ENCODE measurements at regions not wholly inside any gene's neighbourhood (a gene's known extent, or its start where the extent isn't known, plus 50 kb on each side); places are given as distances from the start of the nearest gene placed in this dataset.

GRCh38 chr1:101185421-101185820 lies 51.4 kb upstream of the S1PR1 start:
- DNase-seq (ENCODE audit: low spot score), result no peak
- Mint-ChIP-seq H3K9me3 (ENCODE audit: unreplicated experiment) (no peaks in the 10 kb centered on the region), H3K4me1 (ENCODE audit: unreplicated experiment) (peaks cover 5% of the 10 kb centered on the region), H3K4me3 (ENCODE audit: unreplicated experiment) (no peak overlapping the region), H3K36me3 (ENCODE audit: low read depth, unreplicated experiment) (no peaks in the 10 kb centered on the region), H3K27ac (ENCODE audit: unreplicated experiment) (no peak overlapping the region), H3K27me3 (ENCODE audit: unreplicated experiment) (no peaks in the 10 kb centered on the region)
- TF ChIP-seq, protein P1, sequence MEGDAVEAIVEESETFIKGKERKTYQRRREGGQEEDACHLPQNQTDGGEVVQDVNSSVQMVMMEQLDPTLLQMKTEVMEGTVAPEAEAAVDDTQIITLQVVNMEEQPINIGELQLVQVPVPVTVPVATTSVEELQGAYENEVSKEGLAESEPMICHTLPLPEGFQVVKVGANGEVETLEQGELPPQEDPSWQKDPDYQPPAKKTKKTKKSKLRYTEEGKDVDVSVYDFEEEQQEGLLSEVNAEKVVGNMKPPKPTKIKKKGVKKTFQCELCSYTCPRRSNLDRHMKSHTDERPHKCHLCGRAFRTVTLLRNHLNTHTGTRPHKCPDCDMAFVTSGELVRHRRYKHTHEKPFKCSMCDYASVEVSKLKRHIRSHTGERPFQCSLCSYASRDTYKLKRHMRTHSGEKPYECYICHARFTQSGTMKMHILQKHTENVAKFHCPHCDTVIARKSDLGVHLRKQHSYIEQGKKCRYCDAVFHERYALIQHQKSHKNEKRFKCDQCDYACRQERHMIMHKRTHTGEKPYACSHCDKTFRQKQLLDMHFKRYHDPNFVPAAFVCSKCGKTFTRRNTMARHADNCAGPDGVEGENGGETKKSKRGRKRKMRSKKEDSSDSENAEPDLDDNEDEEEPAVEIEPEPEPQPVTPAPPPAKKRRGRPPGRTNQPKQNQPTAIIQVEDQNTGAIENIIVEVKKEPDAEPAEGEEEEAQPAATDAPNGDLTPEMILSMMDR (IDR thresholded peaks at IDR 0.05; ENCODE audit: unreplicated experiment), result no peak

DNA sequence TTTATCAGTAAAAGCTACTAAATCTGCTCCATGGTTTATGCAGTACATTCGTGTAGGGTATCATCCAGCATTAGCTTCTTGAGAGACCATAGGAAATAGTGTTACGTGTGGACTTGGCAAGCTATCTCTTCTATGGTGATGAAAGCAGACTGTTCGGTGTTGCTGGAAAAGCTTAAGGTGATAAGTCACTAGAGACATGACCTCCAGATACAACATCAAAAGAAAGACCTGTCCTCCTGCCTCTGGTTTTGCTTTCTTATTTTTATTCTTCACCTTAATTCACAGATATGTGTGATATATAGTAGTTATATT lies 53.5 kb upstream of the S1PR1 start:
- no peak overlapping the region for H3K4me3 Mint-ChIP-seq (ENCODE audit: unreplicated experiment)
- no peaks in the 10 kb centered on the region for H3K27me3 Mint-ChIP-seq (ENCODE audit: unreplicated experiment)
- peaks cover 10% of the 10 kb centered on the region for H3K4me1 Mint-ChIP-seq (ENCODE audit: unreplicated experiment)
- no peaks in the 10 kb centered on the region for H3K36me3 Mint-ChIP-seq (ENCODE audit: low read depth, unreplicated experiment)
- H3K9me3 Mint-ChIP-seq (ENCODE audit: unreplicated experiment), result no peaks in the 10 kb centered on the region
- TF ChIP-seq, protein P1 (IDR thresholded peaks at IDR 0.05; ENCODE audit: unreplicated experiment), result no peak
- DNase-seq (ENCODE audit: low spot score), result no peak
- H3K27ac Mint-ChIP-seq (ENCODE audit: unreplicated experiment), result no peak overlapping the region

GRCh38 chr1:101182627-101183387 lies 54.0 kb upstream of the S1PR1 start:
- no peaks in the 10 kb centered on the region for H3K9me3 Mint-ChIP-seq (ENCODE audit: unreplicated experiment)
- DNase-seq (ENCODE audit: low spot score), result no peak
- H3K4me3 Mint-ChIP-seq (ENCODE audit: unreplicated experiment), result no peak overlapping the region
- H3K4me1 Mint-ChIP-seq (ENCODE audit: unreplicated experiment), result peaks cover 10% of the 10 kb centered on the region
- no peaks in the 10 kb centered on the region for H3K27me3 Mint-ChIP-seq (ENCODE audit: unreplicated experiment)
- no peaks in the 10 kb centered on the region for H3K36me3 Mint-ChIP-seq (ENCODE audit: low read depth, unreplicated experiment)
- TF ChIP-seq, protein P1 (IDR thresholded peaks at IDR 0.05; ENCODE audit: unreplicated experiment), result no peak
- no peak overlapping the region for H3K27ac Mint-ChIP-seq (ENCODE audit: unreplicated experiment)

GRCh38 chr1:101181930-101182329 lies 54.9 kb upstream of the S1PR1 start:
- H3K27me3 Mint-ChIP-seq (ENCODE audit: unreplicated experiment), result no peaks in the 10 kb centered on the region
- TF ChIP-seq, protein P1 (IDR thresholded peaks at IDR 0.05; ENCODE audit: unreplicated experiment), result no peak
- H3K4me1 Mint-ChIP-seq (ENCODE audit: unreplicated experiment), result peaks cover 10% of the 10 kb centered on the region
- no peak overlapping the region for H3K27ac Mint-ChIP-seq (ENCODE audit: unreplicated experiment)
- H3K4me3 Mint-ChIP-seq (ENCODE audit: unreplicated experiment), result no peak overlapping the region
- no peaks in the 10 kb centered on the region for H3K9me3 Mint-ChIP-seq (ENCODE audit: unreplicated experiment)
- DNase-seq (ENCODE audit: low spot score), result no peak
- no peaks in the 10 kb centered on the region for H3K36me3 Mint-ChIP-seq (ENCODE audit: low read depth, unreplicated experiment)

- no peak overlapping the region for H3K4me3 Mint-ChIP-seq (ENCODE audit: unreplicated experiment)
- peaks cover 10% of the 10 kb centered on the region for H3K4me1 Mint-ChIP-seq (ENCODE audit: unreplicated experiment)
- H3K27me3 Mint-ChIP-seq (ENCODE audit: unreplicated experiment), result no peaks in the 10 kb centered on the region
- H3K27ac Mint-ChIP-seq (ENCODE audit: unreplicated experiment), result no peak overlapping the region
- TF ChIP-seq, protein P1 (IDR thresholded peaks at IDR 0.05; ENCODE audit: unreplicated experiment), result no peak
- H3K9me3 Mint-ChIP-seq (ENCODE audit: unreplicated experiment), result no peaks in the 10 kb centered on the region
- no peaks in the 10 kb centered on the region for H3K36me3 Mint-ChIP-seq (ENCODE audit: low read depth, unreplicated experiment)
- no peak for DNase-seq (ENCODE audit: low spot score)
These were observed 57.9 kb upstream of the S1PR1 start for GRCh38 chr1:101178688-101179491.
